PFSK-1 (cell line): ENCODE measurements at regions not wholly inside any gene's neighbourhood (a gene's known extent, or its start where the extent isn't known, plus 50 kb on each side); places are given as distances from the start of the nearest gene placed in this dataset.

ENCODE experiments used
- FOXP2 ChIP-seq: optimal IDR thresholded peaks from 2 replicates; pipeline ENCODE3; 2011; ENCODE audit warnings: borderline replicate concordance, control low read depth, inconsistent platforms; ENCODE audit not compliant: insufficient read depth; ENCODE audit errors: extremely low read length, extremely low read depth
- POLR2AphosphoS5 ChIP-seq: IDR thresholded peaks from 2 replicates; pipeline ENCODE4 v1.6.1; 2012; ENCODE audit warnings: low read depth, mild to moderate bottlenecking, control low read depth, low read length, moderate library complexity
- SIN3A ChIP-seq: IDR thresholded peaks from 2 replicates; pipeline ENCODE4 v1.6.1; 2012; ENCODE audit warnings: mild to moderate bottlenecking, low read length, moderate library complexity, borderline replicate concordance; ENCODE audit not compliant: insufficient read depth
- TAF1 ChIP-seq: IDR thresholded peaks from 2 replicates; pipeline ENCODE4 v1.6.1; 2012; ENCODE audit warnings: low read length, control low read depth, borderline replicate concordance; ENCODE audit not compliant: insufficient read depth
- TF ChIP-seq, protein P1 (sequence below), 2 experiments: IDR thresholded peaks; 2 replicates each; pipeline versions ENCODE4 v1.6.1 to v1.8.0; 2011 to 2012; ENCODE audit warnings: low read depth in 2 of 2, low read length in 2 of 2, control low read depth in 1 of 2, inconsistent platforms in 1 of 2, mild to moderate bottlenecking in 1 of 2, moderate library complexity in 1 of 2; ENCODE audit not compliant: insufficient read depth in 1 of 2

DNA sequence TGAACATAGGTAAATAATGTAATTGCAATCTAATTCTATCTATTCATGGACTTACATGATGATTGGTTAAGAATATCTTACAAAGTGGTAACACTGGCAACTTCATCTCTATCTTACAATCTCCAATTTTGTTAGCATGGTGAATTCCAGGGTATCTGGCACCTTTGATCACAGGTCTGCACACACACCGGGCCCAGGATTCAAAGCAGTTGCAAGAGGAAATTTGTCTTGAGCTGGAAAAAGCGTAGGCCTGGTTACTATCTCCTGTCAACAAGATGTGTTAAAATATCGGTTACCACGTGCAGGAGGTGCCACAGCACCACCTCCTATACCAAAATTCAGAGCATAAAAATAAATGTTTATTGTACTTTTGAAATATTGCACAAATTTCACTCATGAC lies 2428.4 kb downstream of the PCDH9 start:
- TF ChIP-seq TAF1: no peak
- TF ChIP-seq SIN3A: no peak
- no peak for TF ChIP-seq POLR2AphosphoS5
- TF ChIP-seq, protein P1, sequence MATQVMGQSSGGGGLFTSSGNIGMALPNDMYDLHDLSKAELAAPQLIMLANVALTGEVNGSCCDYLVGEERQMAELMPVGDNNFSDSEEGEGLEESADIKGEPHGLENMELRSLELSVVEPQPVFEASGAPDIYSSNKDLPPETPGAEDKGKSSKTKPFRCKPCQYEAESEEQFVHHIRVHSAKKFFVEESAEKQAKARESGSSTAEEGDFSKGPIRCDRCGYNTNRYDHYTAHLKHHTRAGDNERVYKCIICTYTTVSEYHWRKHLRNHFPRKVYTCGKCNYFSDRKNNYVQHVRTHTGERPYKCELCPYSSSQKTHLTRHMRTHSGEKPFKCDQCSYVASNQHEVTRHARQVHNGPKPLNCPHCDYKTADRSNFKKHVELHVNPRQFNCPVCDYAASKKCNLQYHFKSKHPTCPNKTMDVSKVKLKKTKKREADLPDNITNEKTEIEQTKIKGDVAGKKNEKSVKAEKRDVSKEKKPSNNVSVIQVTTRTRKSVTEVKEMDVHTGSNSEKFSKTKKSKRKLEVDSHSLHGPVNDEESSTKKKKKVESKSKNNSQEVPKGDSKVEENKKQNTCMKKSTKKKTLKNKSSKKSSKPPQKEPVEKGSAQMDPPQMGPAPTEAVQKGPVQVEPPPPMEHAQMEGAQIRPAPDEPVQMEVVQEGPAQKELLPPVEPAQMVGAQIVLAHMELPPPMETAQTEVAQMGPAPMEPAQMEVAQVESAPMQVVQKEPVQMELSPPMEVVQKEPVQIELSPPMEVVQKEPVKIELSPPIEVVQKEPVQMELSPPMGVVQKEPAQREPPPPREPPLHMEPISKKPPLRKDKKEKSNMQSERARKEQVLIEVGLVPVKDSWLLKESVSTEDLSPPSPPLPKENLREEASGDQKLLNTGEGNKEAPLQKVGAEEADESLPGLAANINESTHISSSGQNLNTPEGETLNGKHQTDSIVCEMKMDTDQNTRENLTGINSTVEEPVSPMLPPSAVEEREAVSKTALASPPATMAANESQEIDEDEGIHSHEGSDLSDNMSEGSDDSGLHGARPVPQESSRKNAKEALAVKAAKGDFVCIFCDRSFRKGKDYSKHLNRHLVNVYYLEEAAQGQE (IDR thresholded peaks at IDR 0.05; ENCODE audit: insufficient read depth in 1 of 2, low read depth in 2 of 2, low read length in 2 of 2): no peak
- no peak for TF ChIP-seq FOXP2

DNA sequence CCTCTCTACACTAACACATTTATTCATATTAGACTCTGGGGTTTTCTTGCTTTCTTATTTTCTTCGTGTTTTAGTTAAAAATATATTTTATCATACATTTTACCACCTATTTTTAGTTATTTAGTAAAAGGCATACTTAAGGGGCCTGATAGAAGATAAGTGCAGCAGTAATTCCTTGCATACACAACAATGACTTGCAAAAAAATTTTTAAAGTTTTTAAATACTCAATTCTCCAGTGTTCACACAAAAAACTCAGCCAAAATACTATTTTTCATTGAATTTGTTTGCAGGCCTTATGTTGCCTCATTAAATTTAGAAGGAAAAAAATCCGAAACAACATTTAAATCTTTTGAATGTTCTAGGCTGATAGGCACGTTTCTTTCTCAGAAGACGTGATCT lies 2431.7 kb downstream of the PCDH9 start:
- no peak for TF ChIP-seq SIN3A
- TF ChIP-seq, protein P1 (IDR thresholded peaks at IDR 0.05; ENCODE audit: insufficient read depth in 1 of 2, low read depth in 2 of 2, low read length in 2 of 2): no peak
- no peak for TF ChIP-seq POLR2AphosphoS5
- TF ChIP-seq TAF1: no peak
- TF ChIP-seq FOXP2: no peak

- TF ChIP-seq FOXP2 (no peak), TAF1 (no peak), SIN3A (no peak), POLR2AphosphoS5 (no peak)
- TF ChIP-seq, protein P1 (IDR thresholded peaks at IDR 0.05; ENCODE audit: insufficient read depth in 1 of 2, low read depth in 2 of 2, low read length in 2 of 2): no peak
Measured at GRCh38 chr13:64793592-64793991, 2436.5 kb downstream of the PCDH9 start.

DNA sequence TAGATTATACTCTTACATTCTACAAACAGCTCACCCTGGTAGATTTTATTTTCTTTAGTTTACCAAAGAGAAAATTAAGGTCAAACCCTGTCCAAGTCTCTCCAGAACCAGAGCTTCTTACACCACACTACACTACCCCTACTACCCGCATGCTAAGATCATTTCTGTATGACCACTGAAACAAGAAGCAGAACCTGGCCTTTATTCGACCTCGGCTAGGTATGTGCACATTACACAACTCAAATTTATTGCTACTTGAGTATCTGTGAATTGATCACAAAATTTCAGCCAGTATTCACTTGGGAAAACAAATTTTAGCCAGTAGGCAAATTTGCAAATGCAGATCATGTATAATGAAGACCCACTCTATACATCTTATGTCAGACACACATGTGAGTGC lies 2437.0 kb downstream of the PCDH9 start:
- TF ChIP-seq POLR2AphosphoS5: no peak
- no peak for TF ChIP-seq SIN3A

GRCh38 chr13:64791373-64791772 lies 2438.8 kb downstream of the PCDH9 start:
- TF ChIP-seq POLR2AphosphoS5: no peak
- no peak for TF ChIP-seq FOXP2
- TF ChIP-seq SIN3A: no peak
- no peak for TF ChIP-seq TAF1
- TF ChIP-seq, protein P1 (IDR thresholded peaks at IDR 0.05; ENCODE audit: insufficient read depth in 1 of 2, low read depth in 2 of 2, low read length in 2 of 2): no peak
